DMS53 treated with DMSO at 0.1 percent for 48 hours (cell line): ENCODE measurements at regions not wholly inside any gene's neighbourhood (a gene's known extent, or its start where the extent isn't known, plus 50 kb on each side); places are given as distances from the start of the nearest gene placed in this dataset.
"Not testable (repeated sequence)": the region's sequence is repeated elsewhere in the genome, so short reads cannot be mapped to it uniquely, and the experiment has no call there.

Source experiments
- DNase-seq: peaks from one replicate; lab custom pipeline; 2025; ENCODE audit not compliant: unreplicated experiment; lab: John Stamatoyannopoulos, UW

DNA sequence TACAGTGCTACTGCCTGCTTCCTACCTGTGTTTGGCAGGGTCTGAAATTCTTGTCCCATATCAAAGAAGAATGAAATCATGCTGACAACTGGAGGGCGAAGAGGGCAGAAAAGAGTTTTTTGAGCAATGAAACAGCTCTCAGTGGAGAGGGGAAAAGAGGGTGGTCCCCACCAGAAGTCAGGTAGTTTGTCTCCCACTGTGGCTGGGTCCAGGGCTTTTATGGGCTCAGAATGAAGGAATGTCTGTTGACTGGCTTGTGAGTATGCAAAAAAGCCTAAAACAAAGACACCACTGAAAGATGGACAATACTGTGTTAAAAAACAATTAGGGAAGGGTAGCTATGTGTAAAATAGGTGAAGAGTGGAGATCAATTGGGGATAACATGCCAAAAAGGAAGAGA, 115.0 kb downstream of the ADAM29 start:
- no peak for DNase-seq

- no peak for DNase-seq
Observed at GRCh38 chr4:175034007-175034406, 115.8 kb downstream of the ADAM29 start.

DNA sequence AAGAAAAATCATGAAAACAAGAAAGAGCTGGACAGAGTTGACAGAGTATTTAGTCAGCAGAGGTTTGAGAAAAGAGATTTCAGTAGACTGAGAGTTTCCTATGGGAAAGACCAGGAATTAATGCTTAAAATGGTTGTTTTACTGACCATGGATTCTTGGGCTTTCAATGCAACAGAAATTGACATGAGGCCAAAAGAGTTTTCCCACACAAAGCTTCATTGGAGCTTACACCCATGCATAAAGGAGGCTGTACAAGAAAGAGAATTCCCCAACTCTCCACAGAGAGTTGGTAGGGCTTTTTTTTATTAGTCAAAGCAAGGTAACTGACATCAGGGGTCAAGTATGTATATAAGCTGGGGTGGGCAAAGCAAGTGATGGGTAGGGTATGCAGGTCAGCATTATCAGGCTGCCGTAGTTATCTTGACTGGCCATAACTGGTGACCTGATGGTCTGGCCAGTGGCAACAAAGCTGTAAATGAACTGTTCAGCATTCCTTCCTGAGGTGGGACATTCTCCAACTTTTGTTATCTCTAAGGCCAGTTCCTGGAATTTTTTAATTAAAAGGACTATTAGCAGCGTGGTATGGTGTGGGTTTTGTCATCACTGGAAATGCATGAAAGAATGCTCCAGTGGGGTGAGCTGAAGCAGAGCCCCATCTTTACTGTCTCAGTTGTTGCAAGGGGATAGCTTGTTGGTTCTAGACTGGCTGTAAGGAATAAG, 117.0 kb downstream of the ADAM29 start:
- DNase-seq, result no peak

- no peak for DNase-seq
Observed at GRCh38 chr4:175035905-175036304, 117.7 kb downstream of the ADAM29 start.

- DNase-seq, result no peak
Observed at GRCh38 chr4:175048111-175048784, 130.1 kb downstream of the ADAM29 start.

- DNase-seq, result no peak
Observed at GRCh38 chr4:175048906-175049305, 130.7 kb downstream of the ADAM29 start.

- DNase-seq, result no peak
Observed at GRCh38 chr4:175051974-175052373, 133.8 kb downstream of the ADAM29 start.

DNA sequence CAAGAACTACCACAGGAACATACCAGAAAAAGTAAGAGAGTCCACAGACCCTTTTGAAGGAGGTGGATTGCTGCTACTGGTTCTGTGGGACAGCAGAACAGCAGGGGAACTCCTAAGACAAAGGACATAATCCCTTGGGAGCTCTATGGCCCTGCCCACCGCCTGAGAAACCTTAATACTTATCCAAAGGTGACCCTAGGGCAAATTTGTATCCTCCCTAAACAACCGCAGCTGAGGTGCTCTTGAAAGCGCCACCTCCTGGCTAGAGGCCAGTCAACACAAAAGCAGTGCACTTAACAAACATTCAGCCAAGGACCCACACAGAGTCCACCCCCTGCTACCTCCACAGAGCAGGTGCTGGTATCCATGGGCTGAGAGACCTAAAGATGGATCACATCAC, 136.8 kb downstream of the ADAM29 start:
- DNase-seq, result peak; percentile 48

GRCh38 chr4:175062183-175062592, 144.0 kb downstream of the ADAM29 start:
- DNase-seq, result no peak

DNA sequence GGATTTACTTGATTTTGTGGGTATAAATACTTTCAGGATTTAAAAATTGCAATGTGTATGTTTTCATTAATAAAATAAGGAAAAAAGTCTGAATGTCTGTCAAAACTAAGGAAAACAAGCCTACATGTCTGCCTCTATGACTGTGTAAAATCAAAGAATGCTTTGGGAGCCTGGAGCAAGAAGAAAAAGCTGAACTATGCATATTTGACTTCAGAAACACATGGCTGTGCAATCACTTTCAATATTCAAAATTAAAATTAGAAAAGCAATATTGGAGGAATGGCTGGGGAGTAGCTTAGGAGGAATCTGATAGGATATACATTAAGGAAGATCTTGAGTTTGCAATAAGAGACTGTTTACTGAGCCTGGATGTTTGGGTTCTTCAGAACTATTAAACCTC, 147.1 kb downstream of the ADAM29 start:
- DNase-seq, result no peak

- no peak for DNase-seq
Observed at GRCh38 chr4:175066923-175067627, 148.9 kb downstream of the ADAM29 start.

DNA sequence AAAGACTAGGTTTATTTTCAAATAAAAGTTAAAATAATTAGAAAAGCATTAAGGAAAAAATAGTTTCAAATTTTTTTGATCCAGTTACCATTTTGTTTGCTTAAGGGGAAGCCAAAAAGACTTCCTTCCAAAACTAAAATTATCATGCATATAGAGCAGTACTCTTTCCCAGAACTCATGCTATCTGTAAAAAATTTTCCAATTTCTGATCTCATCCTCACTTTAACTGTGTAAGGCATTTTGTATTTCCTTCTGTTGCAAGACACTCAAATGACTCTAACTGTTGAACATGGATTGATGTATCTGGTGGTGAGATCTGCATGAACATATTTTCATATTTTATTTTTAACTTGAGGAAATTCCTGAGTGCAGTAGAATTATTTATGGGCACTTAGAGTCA, 150.1 kb downstream of the ADAM29 start:
- DNase-seq, result no peak

GRCh38 chr4:175070444-175070843, 152.3 kb downstream of the ADAM29 start:
- DNase-seq, result peak; percentile 39

GRCh38 chr4:175071123-175071522, 153.0 kb downstream of the ADAM29 start:
- no peak for DNase-seq

- DNase-seq, result no peak
Observed at GRCh38 chr4:175087145-175087544, 169.0 kb downstream of the ADAM29 start.

DNA sequence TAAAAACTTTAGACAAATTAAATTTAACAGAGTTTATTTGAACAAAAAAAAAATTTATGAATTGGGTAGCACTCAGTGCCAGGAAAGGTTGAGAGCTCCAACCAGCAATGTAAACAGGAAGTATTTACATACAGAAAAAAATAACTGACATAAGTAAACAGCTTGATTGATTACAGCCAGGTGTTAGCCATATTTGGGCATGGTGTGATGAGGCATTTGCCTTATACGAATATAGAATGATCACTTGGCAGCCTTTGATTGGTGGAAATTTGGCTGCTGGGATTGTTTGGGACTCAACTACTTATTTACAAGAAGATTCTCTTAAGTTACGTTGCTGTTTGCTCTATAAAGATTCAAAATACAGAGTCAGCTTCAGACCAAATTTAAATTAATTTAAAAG, 172.0 kb downstream of the ADAM29 start:
- DNase-seq, result peak; percentile 80

DNA sequence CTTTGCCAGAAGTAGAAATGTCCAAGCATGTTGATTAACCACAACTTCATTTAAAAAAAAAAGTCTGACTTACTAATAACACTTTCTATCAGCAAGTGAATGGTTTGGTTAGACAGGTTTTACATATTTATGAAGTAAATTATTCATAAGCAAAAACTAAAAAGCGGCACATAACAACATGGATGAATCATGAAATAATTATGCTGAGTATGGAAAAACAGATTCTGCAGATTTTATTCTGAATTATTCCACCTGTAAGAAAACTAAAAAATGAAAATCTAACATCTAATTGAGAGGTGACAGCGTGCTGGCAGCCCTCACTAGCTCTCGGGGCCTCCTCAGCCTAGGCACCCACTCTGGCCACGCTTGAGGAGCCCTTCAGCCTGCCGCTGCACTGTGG, 173.5 kb downstream of the ADAM29 start:
- no peak for DNase-seq

DNA sequence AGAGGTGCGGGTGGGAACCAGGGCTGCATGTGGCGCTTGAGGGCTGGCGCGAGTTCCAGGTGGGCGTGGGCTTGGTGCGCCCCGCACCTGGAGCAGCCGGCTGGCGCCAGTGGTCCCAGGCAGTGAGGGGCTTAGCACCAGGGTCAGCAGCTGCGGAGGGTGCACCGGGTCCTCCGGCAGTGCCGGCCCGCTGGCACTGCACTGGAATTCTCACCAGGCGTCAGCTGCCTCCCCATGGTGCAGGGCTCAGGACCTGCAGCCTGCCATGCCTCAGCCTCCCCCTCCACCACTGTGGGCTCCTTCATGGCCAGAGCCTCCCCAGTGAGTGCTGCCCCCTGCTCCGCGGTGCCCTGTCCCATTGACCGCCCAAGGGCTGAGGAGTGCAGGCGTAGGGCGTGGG, 174.0 kb downstream of the ADAM29 start:
- no peak for DNase-seq

- DNase-seq, result not testable (repeated sequence)
Observed at GRCh38 chr4:175093055-175093454, 174.9 kb downstream of the ADAM29 start.

GRCh38 chr4:175103403-175103802, 185.2 kb downstream of the ADAM29 start:
- no peak for DNase-seq

- DNase-seq, result no peak
Observed at GRCh38 chr4:175106301-175106700, 188.1 kb downstream of the ADAM29 start.

DNA sequence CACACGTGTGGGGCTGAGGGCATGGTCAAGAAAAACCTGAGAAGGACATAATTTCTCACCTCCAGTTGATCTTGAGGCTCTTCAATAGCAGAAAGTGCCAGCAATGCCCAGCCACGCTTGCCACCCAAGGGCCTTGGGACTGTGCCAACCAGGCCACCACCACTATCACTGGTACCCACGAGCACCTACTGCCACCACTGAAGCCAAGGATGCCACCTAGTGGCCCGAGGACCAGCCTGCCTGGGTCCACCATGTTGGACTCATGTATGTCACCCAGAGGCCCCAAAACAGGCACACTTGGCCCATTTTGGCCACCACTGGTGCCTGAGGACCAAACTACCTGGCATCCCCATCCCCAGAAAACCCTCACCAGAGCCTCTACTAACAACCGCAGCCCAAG, 191.8 kb downstream of the ADAM29 start:
- DNase-seq, result peak; percentile 2
